OCI-LY1 (cell line): ENCODE measurements at regions not wholly inside any gene's neighbourhood (a gene's known extent, or its start where the extent isn't known, plus 50 kb on each side); places are given as distances from the start of the nearest gene placed in this dataset.

Source experiments
- H2AFZ ChIP-seq: fragments of 200-600 bp; sonication (generic), shearing (Covaris generic); 2 replicates; pipeline ENCODE4 v1.6.0; 2014; ENCODE audit warnings: antibody characterized with exemption, mild to moderate bottlenecking, low read length
- H3F3A ChIP-seq: fragments of 200-600 bp; sonication (generic), shearing (Covaris generic); 2 replicates; pipeline ENCODE4 v1.6.0; 2014; ENCODE audit warnings: mild to moderate bottlenecking, antibody characterized with exemption, low read length, moderate library complexity; ENCODE audit not compliant: insufficient read depth
- H3K27ac ChIP-seq: fragments of 200-600 bp; sonication (generic); 2 replicates; pipeline ENCODE4 v1.5.1; 2014; ENCODE audit warnings: low read length, mixed run types, mild to moderate bottlenecking, low read depth; ENCODE audit not compliant: poor library complexity, severe bottlenecking
- H3K27me3 ChIP-seq: fragments of 200-600 bp; sonication (generic); 2 replicates; pipeline ENCODE4 v1.6.0; 2014; ENCODE audit warnings: antibody characterized with exemption, mild to moderate bottlenecking, low read length, moderate library complexity; ENCODE audit not compliant: insufficient read depth
- H3K36me3 ChIP-seq: fragments of 200-600 bp; sonication (generic); 2 replicates; pipeline ENCODE4 v1.6.1; 2014; ENCODE audit warnings: mild to moderate bottlenecking, antibody characterized with exemption, low read length, moderate library complexity, mixed read lengths; ENCODE audit not compliant: insufficient read depth
- H3K4me1 ChIP-seq: fragments of 200-600 bp; sonication (generic); 2 replicates; pipeline ENCODE4 v1.5.1; 2014; ENCODE audit warnings: mild to moderate bottlenecking, low read length, moderate library complexity; ENCODE audit not compliant: insufficient read depth, severe bottlenecking
- H3K4me2 ChIP-seq: fragments of 200-600 bp; sonication (generic), shearing (Covaris generic); 2 replicates; pipeline ENCODE4 v1.6.1; 2014; ENCODE audit warnings: low read length
- H3K4me3 ChIP-seq: fragments of 200-600 bp; sonication (generic); 2 replicates; pipeline ENCODE4 v1.5.1; 2014; ENCODE audit warnings: low read length, low read depth, mild to moderate bottlenecking, mixed read lengths; ENCODE audit not compliant: poor library complexity, severe bottlenecking
- H3K79me2 ChIP-seq: fragments of 200-600 bp; shearing (Covaris generic); 2 replicates; pipeline ENCODE4 v1.6.1; 2016; ENCODE audit warnings: mixed run types, low read length, mixed read lengths; ENCODE audit not compliant: insufficient read depth
- H3K9ac ChIP-seq: fragments of 200-600 bp; sonication (generic), shearing (Covaris generic); 2 replicates; pipeline ENCODE4 v1.6.1; 2014; ENCODE audit warnings: mild to moderate bottlenecking, low read length, mixed read lengths
- H3K9me2 ChIP-seq: fragments of 200-600 bp; sonication (generic), shearing (Covaris generic); 2 replicates; pipeline ENCODE4 v1.6.1; 2014; ENCODE audit warnings: low read depth, mild to moderate bottlenecking, low read length, mixed read lengths
- H3K9me3 ChIP-seq: fragments of 200-600 bp; shearing (Covaris generic); 2 replicates; pipeline ENCODE4 v1.6.1; 2014; ENCODE audit warnings: low read length, mixed read lengths
- H4K20me1 ChIP-seq: fragments of 200-600 bp; sonication (generic), shearing (Covaris generic); 2 replicates; pipeline ENCODE4 v1.6.0; 2016; ENCODE audit warnings: mild to moderate bottlenecking, low read length; ENCODE audit not compliant: insufficient read depth
- CTCF ChIP-seq: fragments of 200-600 bp; sonication (generic), shearing (Covaris generic); IDR thresholded peaks from 2 replicates; pipeline ENCODE4 v1.5.1; 2017; ENCODE audit warnings: mild to moderate bottlenecking, antibody characterized with exemption, low read length, moderate library complexity, mixed read lengths
- EZH2 ChIP-seq: fragments of 200-600 bp; sonication (generic), shearing (Covaris generic); IDR thresholded peaks from 2 replicates; pipeline ENCODE4 v1.8.0; 2017; ENCODE audit warnings: borderline replicate concordance, mixed run types, mild to moderate bottlenecking, antibody characterized with exemption, low read length, moderate library complexity, mixed read lengths

- H3K9me3 ChIP-seq: no peaks in the 10 kb centered on the region
- H3K4me3 ChIP-seq: no peak overlapping the region
- H3K4me1 ChIP-seq: no peaks in the 10 kb centered on the region
- H3K9ac ChIP-seq: no peak overlapping the region
- no peak overlapping the region for H2AFZ ChIP-seq
- H3K27ac ChIP-seq: no peak overlapping the region
- no peaks in the 10 kb centered on the region for H3F3A ChIP-seq
- TF ChIP-seq CTCF (no peak), EZH2 (no peak)
- H3K36me3 ChIP-seq: no peaks in the 10 kb centered on the region
- no peaks in the 10 kb centered on the region for H3K27me3 ChIP-seq
- no peaks in the 10 kb centered on the region for H4K20me1 ChIP-seq
- no peaks in the 10 kb centered on the region for H3K9me2 ChIP-seq
- H3K79me2 ChIP-seq: no peaks in the 10 kb centered on the region
- no peak overlapping the region for H3K4me2 ChIP-seq
These were observed 1178.0 kb downstream of the SORCS1 start for GRCh38 chr10:105986486-105986885.

- Histone ChIP-seq H3K9me2 (no peaks in the 10 kb centered on the region), H3K36me3 (no peaks in the 10 kb centered on the region), H4K20me1 (no peaks in the 10 kb centered on the region), H3K4me3 (no peak overlapping the region), H3K9me3 (no peaks in the 10 kb centered on the region), H3K4me1 (no peaks in the 10 kb centered on the region), H3K4me2 (no peak overlapping the region), H3K79me2 (no peaks in the 10 kb centered on the region), H3F3A (no peaks in the 10 kb centered on the region), H3K9ac (no peak overlapping the region), H3K27me3 (no peaks in the 10 kb centered on the region), H3K27ac (no peak overlapping the region), H2AFZ (no peak overlapping the region)
- TF ChIP-seq CTCF (no peak), EZH2 (no peak)
These were observed 1181.8 kb downstream of the SORCS1 start for GRCh38 chr10:105982735-105983134.

- Histone ChIP-seq H3K4me2 (no peak overlapping the region), H3K27me3 (no peaks in the 10 kb centered on the region), H3K36me3 (no peaks in the 10 kb centered on the region), H4K20me1 (no peaks in the 10 kb centered on the region), H3K4me3 (no peak overlapping the region), H3K9me3 (no peaks in the 10 kb centered on the region), H3F3A (no peaks in the 10 kb centered on the region), H3K27ac (no peak overlapping the region), H3K9ac (no peak overlapping the region), H2AFZ (no peak overlapping the region), H3K79me2 (no peaks in the 10 kb centered on the region), H3K9me2 (no peaks in the 10 kb centered on the region), H3K4me1 (no peaks in the 10 kb centered on the region)
- TF ChIP-seq CTCF (no peak), EZH2 (no peak)
These were observed 1182.8 kb downstream of the SORCS1 start for GRCh38 chr10:105981679-105982078.
